ENCODE measurements at regions not wholly inside any gene's neighbourhood (a gene's known extent, or its start where the extent isn't known, plus 50 kb on each side); places are given as distances from the start of the nearest gene placed in this dataset.

DNA sequence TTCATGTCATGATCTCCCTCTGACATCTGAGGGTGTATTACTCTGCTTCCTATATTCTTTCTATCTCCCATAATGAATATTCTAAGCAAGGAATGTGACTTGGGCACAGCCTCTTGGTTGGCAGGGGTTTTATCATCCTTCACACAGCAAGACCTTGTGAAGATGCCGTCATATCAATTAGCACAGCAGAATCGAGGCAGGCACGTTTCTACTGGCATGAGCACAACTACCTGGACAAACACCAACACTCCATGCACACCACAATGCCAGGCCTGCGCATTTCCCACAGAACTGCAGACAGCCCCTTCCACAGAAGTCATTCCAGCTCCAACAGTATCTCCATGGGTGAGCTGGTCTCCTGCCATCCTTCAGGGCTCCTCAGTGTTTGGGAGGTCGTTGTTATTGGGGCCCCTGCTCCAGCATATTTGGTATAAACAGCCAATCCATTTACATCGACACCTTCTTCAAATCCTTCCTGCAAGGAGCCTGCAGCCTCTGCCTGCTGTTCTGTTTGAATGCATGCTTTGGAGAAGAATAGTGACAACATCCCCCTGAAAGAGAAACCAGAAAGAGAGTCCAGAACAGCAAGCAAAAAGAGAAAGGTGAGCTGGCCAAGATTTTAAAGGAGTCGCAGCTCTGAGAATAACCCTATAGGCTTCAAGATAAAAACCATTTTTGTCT is 275.5 kb downstream of the SHOX2 start:
- TF ChIP-seq, protein P1, sequence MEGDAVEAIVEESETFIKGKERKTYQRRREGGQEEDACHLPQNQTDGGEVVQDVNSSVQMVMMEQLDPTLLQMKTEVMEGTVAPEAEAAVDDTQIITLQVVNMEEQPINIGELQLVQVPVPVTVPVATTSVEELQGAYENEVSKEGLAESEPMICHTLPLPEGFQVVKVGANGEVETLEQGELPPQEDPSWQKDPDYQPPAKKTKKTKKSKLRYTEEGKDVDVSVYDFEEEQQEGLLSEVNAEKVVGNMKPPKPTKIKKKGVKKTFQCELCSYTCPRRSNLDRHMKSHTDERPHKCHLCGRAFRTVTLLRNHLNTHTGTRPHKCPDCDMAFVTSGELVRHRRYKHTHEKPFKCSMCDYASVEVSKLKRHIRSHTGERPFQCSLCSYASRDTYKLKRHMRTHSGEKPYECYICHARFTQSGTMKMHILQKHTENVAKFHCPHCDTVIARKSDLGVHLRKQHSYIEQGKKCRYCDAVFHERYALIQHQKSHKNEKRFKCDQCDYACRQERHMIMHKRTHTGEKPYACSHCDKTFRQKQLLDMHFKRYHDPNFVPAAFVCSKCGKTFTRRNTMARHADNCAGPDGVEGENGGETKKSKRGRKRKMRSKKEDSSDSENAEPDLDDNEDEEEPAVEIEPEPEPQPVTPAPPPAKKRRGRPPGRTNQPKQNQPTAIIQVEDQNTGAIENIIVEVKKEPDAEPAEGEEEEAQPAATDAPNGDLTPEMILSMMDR (IDR thresholded peaks at IDR 0.05): no peak
- no peak for TF ChIP-seq POLR2A (IDR thresholded peaks at IDR 0.05)
- TF ChIP-seq EP300 (IDR thresholded peaks at IDR 0.05): no peak
